Ovary (tissue), 3 donors: ENCODE measurements at regions not wholly inside any gene's neighbourhood (a gene's known extent, or its start where the extent isn't known, plus 50 kb on each side); places are given as distances from the start of the nearest gene placed in this dataset.

Experiments used
- EP300 ChIP-seq: sonication (generic); formaldehyde crosslinking; IDR thresholded peaks from one replicate; pipeline ENCODE4 v1.6.1; 2017; ENCODE audit warnings: antibody characterized with exemption
- TF ChIP-seq, protein P1 (sequence below), 3 donors: fragments of 450-650 bp in 2 of 3; fragments of 200-600 bp in 1 of 3; IDR thresholded peaks; one replicate each; pipeline versions ENCODE4 v1.5.1 to v1.8.0; 2016 to 2022; ENCODE audit warnings: antibody characterized with exemption in 3 of 3, mild to moderate bottlenecking in 1 of 3
- donor health status: DM: no; HTN: no; CAD: no.

DNA sequence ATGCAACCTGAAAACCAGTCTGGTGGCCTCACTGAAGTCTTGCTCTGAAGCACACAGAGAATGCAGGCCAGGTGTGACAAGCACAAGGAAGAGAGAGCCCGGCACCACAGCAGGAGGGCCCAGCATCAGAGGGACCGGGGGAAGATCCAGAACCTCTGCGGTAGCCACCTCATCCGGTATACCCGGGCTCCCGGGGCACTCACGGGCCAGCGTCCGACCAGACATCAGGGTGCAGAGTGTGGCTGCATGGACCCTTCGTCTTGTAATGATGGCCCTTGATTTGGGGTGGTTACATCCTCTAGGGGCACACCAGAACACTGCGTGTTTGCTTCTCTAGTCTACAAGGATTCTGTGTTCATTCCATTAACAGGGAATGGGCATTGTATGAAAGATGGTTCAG, 406.0 kb downstream of the GADD45G start:
- no peak for TF ChIP-seq EP300
- TF ChIP-seq, protein P1, sequence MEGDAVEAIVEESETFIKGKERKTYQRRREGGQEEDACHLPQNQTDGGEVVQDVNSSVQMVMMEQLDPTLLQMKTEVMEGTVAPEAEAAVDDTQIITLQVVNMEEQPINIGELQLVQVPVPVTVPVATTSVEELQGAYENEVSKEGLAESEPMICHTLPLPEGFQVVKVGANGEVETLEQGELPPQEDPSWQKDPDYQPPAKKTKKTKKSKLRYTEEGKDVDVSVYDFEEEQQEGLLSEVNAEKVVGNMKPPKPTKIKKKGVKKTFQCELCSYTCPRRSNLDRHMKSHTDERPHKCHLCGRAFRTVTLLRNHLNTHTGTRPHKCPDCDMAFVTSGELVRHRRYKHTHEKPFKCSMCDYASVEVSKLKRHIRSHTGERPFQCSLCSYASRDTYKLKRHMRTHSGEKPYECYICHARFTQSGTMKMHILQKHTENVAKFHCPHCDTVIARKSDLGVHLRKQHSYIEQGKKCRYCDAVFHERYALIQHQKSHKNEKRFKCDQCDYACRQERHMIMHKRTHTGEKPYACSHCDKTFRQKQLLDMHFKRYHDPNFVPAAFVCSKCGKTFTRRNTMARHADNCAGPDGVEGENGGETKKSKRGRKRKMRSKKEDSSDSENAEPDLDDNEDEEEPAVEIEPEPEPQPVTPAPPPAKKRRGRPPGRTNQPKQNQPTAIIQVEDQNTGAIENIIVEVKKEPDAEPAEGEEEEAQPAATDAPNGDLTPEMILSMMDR (IDR thresholded peaks at IDR 0.05): no peak
